H9 (cell line): ENCODE measurements at regions not wholly inside any gene's neighbourhood (a gene's known extent, or its start where the extent isn't known, plus 50 kb on each side); places are given as distances from the start of the nearest gene placed in this dataset.

Experiments
- DNase-seq: peaks from one replicate; pipeline ENCODE4 v3.0.0-alpha.2; 2017
- H2AFZ ChIP-seq: one replicate; pipeline ENCODE4 v1.6.1; 2013; ENCODE audit warnings: mild to moderate bottlenecking, low read length, control low read depth, moderate library complexity
- H2AK5ac ChIP-seq: 2 replicates; pipeline ENCODE4 v1.6.1; 2013; ENCODE audit warnings: low read length, control low read depth, mixed read lengths; ENCODE audit not compliant: insufficient read length
- H2BK120ac ChIP-seq: one replicate; pipeline ENCODE4 v1.6.1; 2013; ENCODE audit warnings: low read depth, mild to moderate bottlenecking, low read length, control low read depth, inconsistent platforms; ENCODE audit not compliant: poor library complexity, severe bottlenecking
- H2BK12ac ChIP-seq: 2 replicates; pipeline ENCODE4 v1.6.1; 2013; ENCODE audit warnings: low read length, control low read depth, mixed read lengths, low read depth; ENCODE audit not compliant: insufficient read length
- H2BK15ac ChIP-seq: 2 replicates; pipeline ENCODE4 v1.6.1; 2013; ENCODE audit warnings: low read depth, low read length, control low read depth
- H2BK20ac ChIP-seq: one replicate; pipeline ENCODE4 v1.6.1; 2013; ENCODE audit warnings: low read depth, mild to moderate bottlenecking, low read length, control low read depth, inconsistent platforms; ENCODE audit not compliant: poor library complexity, severe bottlenecking
- H2BK5ac ChIP-seq: 2 replicates; pipeline ENCODE4 v1.6.1; 2013; ENCODE audit warnings: low read length, control low read depth, mixed read lengths; ENCODE audit not compliant: insufficient read length
- H3K14ac ChIP-seq: 2 replicates; pipeline ENCODE4 v1.6.1; 2013; ENCODE audit warnings: low read length, control low read depth; ENCODE audit not compliant: insufficient read depth
- H3K18ac ChIP-seq: 2 replicates; pipeline ENCODE4 v1.6.1; 2013; ENCODE audit warnings: low read depth, mild to moderate bottlenecking, mixed read lengths, low read length, control low read depth; ENCODE audit not compliant: insufficient read length
- H3K23ac ChIP-seq: 2 replicates; pipeline ENCODE4 v1.6.1; 2013; ENCODE audit warnings: low read length, control low read depth, mixed read lengths, low read depth; ENCODE audit not compliant: insufficient read length
- H3K23me2 ChIP-seq: 2 replicates; pipeline ENCODE4 v1.6.1; 2013; ENCODE audit warnings: low read depth, mild to moderate bottlenecking, mixed read lengths, low read length, control low read depth; ENCODE audit not compliant: insufficient read length, poor library complexity, severe bottlenecking
- H3K27ac ChIP-seq: 2 replicates; pipeline ENCODE4 v1.5.1; 2013; ENCODE audit warnings: low read length, control low read depth, mixed read lengths, low read depth; ENCODE audit not compliant: insufficient read length
- H3K27me3 ChIP-seq: 2 replicates; pipeline ENCODE4 v1.6.1; 2013; ENCODE audit warnings: low read length, control low read depth, inconsistent platforms; ENCODE audit not compliant: insufficient read depth
- H3K4ac ChIP-seq: 2 replicates; pipeline ENCODE4 v1.6.1; 2013; ENCODE audit warnings: low read depth, mild to moderate bottlenecking, control low read depth, inconsistent platforms, low read length, moderate library complexity
- H3K4me1 ChIP-seq: 2 replicates; pipeline ENCODE4 v1.6.1; 2013; ENCODE audit warnings: low read length, control low read depth, inconsistent platforms; ENCODE audit not compliant: insufficient read depth
- H3K4me2 ChIP-seq: 2 replicates; pipeline ENCODE4 v1.6.1; 2013; ENCODE audit warnings: low read length, control low read depth, mixed read lengths; ENCODE audit not compliant: insufficient read length, insufficient read depth
- H3K56ac ChIP-seq: 2 replicates; pipeline ENCODE4 v1.6.1; 2013; ENCODE audit warnings: low read depth, mild to moderate bottlenecking, mixed read lengths, low read length, control low read depth; ENCODE audit not compliant: insufficient read length
- H3K79me1 ChIP-seq: 2 replicates; pipeline ENCODE4 v1.6.1; 2013; ENCODE audit warnings: low read depth, mild to moderate bottlenecking, moderate library complexity, low read length, control low read depth, inconsistent platforms; ENCODE audit not compliant: insufficient read depth, poor library complexity, severe bottlenecking
- H3K79me2 ChIP-seq: 2 replicates; pipeline ENCODE4 v1.6.1; 2013; ENCODE audit warnings: low read length, control low read depth, inconsistent platforms; ENCODE audit not compliant: insufficient read depth
- H3K9ac ChIP-seq: 2 replicates; pipeline ENCODE4 v1.6.1; 2013; ENCODE audit warnings: low read length, control low read depth, mixed read lengths; ENCODE audit not compliant: insufficient read length; ENCODE audit errors: extremely low read depth
- H3K9me3 ChIP-seq: one replicate; pipeline ENCODE4 v1.6.1; 2013; ENCODE audit warnings: low read depth, low read length, inconsistent platforms; ENCODE audit not compliant: control insufficient read depth
- H3T11ph ChIP-seq: one replicate; pipeline ENCODE4 v1.6.1; 2013; ENCODE audit warnings: mild to moderate bottlenecking, low read length, control low read depth, inconsistent platforms
- H4K20me1 ChIP-seq: one replicate; pipeline ENCODE4 v1.6.1; 2013; ENCODE audit not compliant: control insufficient read depth, insufficient read length, insufficient read depth
- H4K5ac ChIP-seq: 2 replicates; pipeline ENCODE4 v1.6.1; 2013; ENCODE audit warnings: low read depth, mild to moderate bottlenecking, mixed read lengths, low read length, control low read depth; ENCODE audit not compliant: insufficient read length
- H4K8ac ChIP-seq: replicated peaks from 2 replicates; pipeline ENCODE4 v1.6.1; 2013; ENCODE audit warnings: low read length, control low read depth, mixed read lengths, low read depth; ENCODE audit not compliant: insufficient read length
- H4K91ac ChIP-seq: 2 replicates; pipeline ENCODE4 v1.6.1; 2013; ENCODE audit warnings: low read depth, mild to moderate bottlenecking, moderate library complexity, mixed read lengths, low read length, control low read depth; ENCODE audit not compliant: insufficient read length
- H3K27ac Mint-ChIP-seq, 3 experiments: 2 replicates in 2 of 3; 3 replicates in 1 of 3; pipeline ENCODE4 v1.8.0; 2020 to 2021; ENCODE audit warnings: mixed read lengths in 3 of 3, mild to moderate bottlenecking in 1 of 3, moderate library complexity in 1 of 3
- H3K27me3 Mint-ChIP-seq: 2 replicates; pipeline ENCODE4 v1.8.0; 2021; ENCODE audit warnings: low read depth, mild to moderate bottlenecking, moderate library complexity, mixed read lengths
- H3K36me3 Mint-ChIP-seq, 3 experiments: 2 replicates in 2 of 3; 3 replicates in 1 of 3; pipeline ENCODE4 v1.8.0; 2020 to 2021; ENCODE audit warnings: low read depth in 3 of 3, mixed read lengths in 3 of 3; ENCODE audit not compliant: insufficient read depth in 1 of 3
- H3K4me1 Mint-ChIP-seq, 2 experiments: 2 replicates each; pipeline ENCODE4 v1.8.0; 2020; ENCODE audit warnings: mixed read lengths in 2 of 2
- H3K4me3 Mint-ChIP-seq, 2 experiments: 2 replicates in 1 of 2; 3 replicates in 1 of 2; pipeline ENCODE4 v1.8.0; 2020 to 2021; ENCODE audit warnings: mild to moderate bottlenecking in 2 of 2, mixed read lengths in 2 of 2, moderate library complexity in 1 of 2
- H3K9me3 Mint-ChIP-seq, 2 experiments: 2 replicates in 1 of 2; 3 replicates in 1 of 2; pipeline ENCODE4 v1.8.0; 2020; ENCODE audit warnings: mild to moderate bottlenecking in 2 of 2, mixed read lengths in 2 of 2, moderate library complexity in 1 of 2
- TF ChIP-seq, protein P1 (sequence below): fragments of 200-600 bp; sonication (generic); conservative IDR thresholded peaks from 3 replicates; pipeline ENCODE4 v1.8.0; 2021; ENCODE audit warnings: antibody characterized with exemption, mild to moderate bottlenecking

GRCh38 chr2:186306754-186307153 is 179.3 kb upstream of the ZC3H15 start:
- H4K8ac ChIP-seq, result no peak overlapping the region
- Mint-ChIP-seq H3K27me3 (no peaks in the 10 kb centered on the region), H3K9me3 (peaks cover 4 to 7% of the 10 kb centered on the region in 2 experiments), H3K4me3 (no peak overlapping the region), H3K4me1 (peaks cover 40 to 46% of the 10 kb centered on the region in 2 experiments), H3K27ac (peak overlapping the region in 2 of 3 experiments; percentile 90 to 91; a peak in 3 of 7 replicates), H3K36me3 (peaks cover 4 to 7% (median 6%) of the 10 kb centered on the region in 3 experiments; a peak in 5 of 7 replicates)
- H2BK15ac ChIP-seq, result no peak overlapping the region
- H3K23me2 ChIP-seq, result no peaks in the 10 kb centered on the region
- H3K79me2 ChIP-seq, result peaks cover 2% of the 10 kb centered on the region; the same call in 1 of the 2 replicates
- DNase-seq, result no peak
- no peak overlapping the region for H3K23ac ChIP-seq
- no peak overlapping the region for H3K9ac ChIP-seq
- H3K4me2 ChIP-seq, result no peak overlapping the region
- H4K91ac ChIP-seq, result no peak overlapping the region
- no peak overlapping the region for H3K56ac ChIP-seq
- H2AFZ ChIP-seq, result no peak overlapping the region
- H3K18ac ChIP-seq, result no peak overlapping the region
- no peak overlapping the region for H2BK5ac ChIP-seq
- no peaks in the 10 kb centered on the region for H3K9me3 ChIP-seq
- H3T11ph ChIP-seq, result no peak overlapping the region
- H3K4me1 ChIP-seq, result peaks cover 14% of the 10 kb centered on the region
- no peak overlapping the region for H4K5ac ChIP-seq
- no peak overlapping the region for H2BK12ac ChIP-seq
- H2BK20ac ChIP-seq, result no peak overlapping the region
- TF ChIP-seq, protein P1, sequence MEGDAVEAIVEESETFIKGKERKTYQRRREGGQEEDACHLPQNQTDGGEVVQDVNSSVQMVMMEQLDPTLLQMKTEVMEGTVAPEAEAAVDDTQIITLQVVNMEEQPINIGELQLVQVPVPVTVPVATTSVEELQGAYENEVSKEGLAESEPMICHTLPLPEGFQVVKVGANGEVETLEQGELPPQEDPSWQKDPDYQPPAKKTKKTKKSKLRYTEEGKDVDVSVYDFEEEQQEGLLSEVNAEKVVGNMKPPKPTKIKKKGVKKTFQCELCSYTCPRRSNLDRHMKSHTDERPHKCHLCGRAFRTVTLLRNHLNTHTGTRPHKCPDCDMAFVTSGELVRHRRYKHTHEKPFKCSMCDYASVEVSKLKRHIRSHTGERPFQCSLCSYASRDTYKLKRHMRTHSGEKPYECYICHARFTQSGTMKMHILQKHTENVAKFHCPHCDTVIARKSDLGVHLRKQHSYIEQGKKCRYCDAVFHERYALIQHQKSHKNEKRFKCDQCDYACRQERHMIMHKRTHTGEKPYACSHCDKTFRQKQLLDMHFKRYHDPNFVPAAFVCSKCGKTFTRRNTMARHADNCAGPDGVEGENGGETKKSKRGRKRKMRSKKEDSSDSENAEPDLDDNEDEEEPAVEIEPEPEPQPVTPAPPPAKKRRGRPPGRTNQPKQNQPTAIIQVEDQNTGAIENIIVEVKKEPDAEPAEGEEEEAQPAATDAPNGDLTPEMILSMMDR, result no peak
- no peak overlapping the region for H2BK120ac ChIP-seq
- H3K14ac ChIP-seq, result no peak overlapping the region
- no peaks in the 10 kb centered on the region for H3K27me3 ChIP-seq
- H2AK5ac ChIP-seq, result no peak overlapping the region
- no peaks in the 10 kb centered on the region for H3K79me1 ChIP-seq
- H4K20me1 ChIP-seq, result no peaks in the 10 kb centered on the region
- H3K27ac ChIP-seq, result no peak overlapping the region
- no peak overlapping the region for H3K4ac ChIP-seq
